GM23248 (cell line): ENCODE measurements at regions not wholly inside any gene's neighbourhood (a gene's known extent, or its start where the extent isn't known, plus 50 kb on each side); places are given as distances from the start of the nearest gene placed in this dataset.

Experiments used
- DNase-seq: peaks from one replicate; pipeline ENCODE4 v3.0.0-alpha.2; 2015
- H2AFZ ChIP-seq: fragments of 200-600 bp; sonication (generic); 2 replicates; pipeline ENCODE4 v1.6.1; 2016; ENCODE audit warnings: antibody characterized with exemption
- H3F3A ChIP-seq: fragments of 200-600 bp; sonication (generic); 2 replicates; pipeline ENCODE4 v1.6.1; 2016; ENCODE audit warnings: mild to moderate bottlenecking, antibody characterized with exemption, mixed run types; ENCODE audit not compliant: insufficient read depth
- H3K27ac ChIP-seq: fragments of 200-600 bp; sonication (generic); 2 replicates; pipeline ENCODE4 v1.5.1; 2016; ENCODE audit warnings: mild to moderate bottlenecking
- H3K27me3 ChIP-seq: fragments of 200-600 bp; sonication (generic); replicated peaks from 2 replicates; pipeline ENCODE4 v1.6.1; 2016; ENCODE audit warnings: mild to moderate bottlenecking; ENCODE audit not compliant: insufficient read depth
- H3K36me3 ChIP-seq: fragments of 200-600 bp; sonication (generic); 2 replicates; pipeline ENCODE4 v1.6.1; 2016; ENCODE audit warnings: low read depth, mild to moderate bottlenecking
- H3K4me1 ChIP-seq: fragments of 200-600 bp; sonication (generic); 2 replicates; pipeline ENCODE4 v1.6.1; 2016; ENCODE audit warnings: mild to moderate bottlenecking; ENCODE audit not compliant: insufficient read depth
- H3K4me2 ChIP-seq: fragments of 200-600 bp; sonication (generic); one replicate; pipeline ENCODE4 v1.6.1; 2016; ENCODE audit warnings: mild to moderate bottlenecking; ENCODE audit not compliant: unreplicated experiment
- H3K4me3 ChIP-seq: fragments of 200-600 bp; sonication (generic); 2 replicates; pipeline ENCODE4 v1.5.1; 2016; ENCODE audit warnings: mild to moderate bottlenecking
- H3K79me2 ChIP-seq: fragments of 200-600 bp; sonication (generic); 2 replicates; pipeline ENCODE4 v1.6.1; 2016; ENCODE audit warnings: mild to moderate bottlenecking; ENCODE audit not compliant: insufficient read depth
- H3K9ac ChIP-seq: fragments of 200-600 bp; sonication (generic); 2 replicates; pipeline ENCODE4 v1.6.1; 2016; ENCODE audit warnings: mild to moderate bottlenecking
- H3K9me2 ChIP-seq: fragments of 200-600 bp; sonication (generic); 2 replicates; pipeline ENCODE4 v1.6.1; 2016; ENCODE audit warnings: mixed run types, mild to moderate bottlenecking, moderate library complexity; ENCODE audit not compliant: insufficient read depth
- H3K9me3 ChIP-seq: fragments of 200-600 bp; sonication (generic); one replicate; pipeline ENCODE4 v1.6.1; 2017; ENCODE audit warnings: low read depth
- H4K20me1 ChIP-seq: fragments of 200-600 bp; sonication (generic); 2 replicates; pipeline ENCODE4 v1.6.0; 2016; ENCODE audit not compliant: insufficient read depth
- EZH2 ChIP-seq: fragments of 200-600 bp; sonication (generic); IDR thresholded peaks from 2 replicates; pipeline ENCODE4 v1.6.1; 2018; ENCODE audit warnings: antibody characterized with exemption, mild to moderate bottlenecking; ENCODE audit not compliant: insufficient read depth, poor library complexity, severe bottlenecking
- EZH2phosphoT487 ChIP-seq: fragments of 200-600 bp; sonication (generic); IDR thresholded peaks from 2 replicates; pipeline ENCODE4 v1.6.1; 2018; ENCODE audit warnings: antibody characterized with exemption, moderate library complexity, mild to moderate bottlenecking, low read depth; ENCODE audit not compliant: insufficient read depth
- WGBS, 2 experiments: methylation state at CpG; one replicate each; pipeline ENCODE4 v1.1.6; 2015 to 2017; ENCODE audit warnings: low lambda C conversion rate in 2 of 2, low coverage in 1 of 2; ENCODE audit errors: missing lambda C conversion rate in 2 of 2; 5-methylcytosine and 5-hydroxymethylcytosine counted together
- in situ Hi-C: fragments of 300-500 bp; cut with MboI; formaldehyde crosslinking; loops from 2 replicates; pipeline ENCODE4 v1.15.0; 2020

DNA sequence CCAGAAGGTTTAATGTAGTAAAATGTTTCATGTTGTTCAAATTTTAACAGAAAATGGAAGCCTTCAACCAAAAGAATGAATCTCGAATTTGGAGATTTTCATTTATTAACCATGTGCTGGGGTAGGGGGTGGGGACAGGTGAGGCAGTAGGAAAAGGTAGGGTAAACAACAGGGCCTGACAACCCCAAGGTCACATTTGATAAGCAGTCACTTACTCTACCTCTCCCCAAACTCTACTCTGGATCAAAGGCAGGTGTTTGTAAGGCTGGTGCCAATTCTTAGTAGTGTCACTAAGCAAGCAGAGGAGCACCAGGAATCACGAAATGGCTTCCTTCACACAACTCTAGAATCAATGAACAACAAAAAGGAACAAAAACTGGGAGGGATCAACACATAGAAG is 138.0 kb downstream of the ZFAND4 start:
- Histone ChIP-seq H4K20me1 (no peaks in the 10 kb centered on the region), H3K27ac (no peak overlapping the region), H2AFZ (no peak overlapping the region), H3K4me1 (no peaks in the 10 kb centered on the region), H3K9me3 (no peaks in the 10 kb centered on the region), H3F3A (no peaks in the 10 kb centered on the region), H3K27me3 (no peaks in the 10 kb centered on the region), H3K4me2 (no peak overlapping the region), H3K9me2 (no peaks in the 10 kb centered on the region), H3K9ac (no peak overlapping the region), H3K36me3 (no peaks in the 10 kb centered on the region), H3K4me3 (no peak overlapping the region), H3K79me2 (no peaks in the 10 kb centered on the region)
- in situ Hi-C loops = no loop called here
- no peak for TF ChIP-seq EZH2phosphoT487
- TF ChIP-seq EZH2 = no peak
- 90 to 92% methylated on average over 2 of the region's 2 CpGs for WGBS, 2 experiments
- no peak for DNase-seq

DNA sequence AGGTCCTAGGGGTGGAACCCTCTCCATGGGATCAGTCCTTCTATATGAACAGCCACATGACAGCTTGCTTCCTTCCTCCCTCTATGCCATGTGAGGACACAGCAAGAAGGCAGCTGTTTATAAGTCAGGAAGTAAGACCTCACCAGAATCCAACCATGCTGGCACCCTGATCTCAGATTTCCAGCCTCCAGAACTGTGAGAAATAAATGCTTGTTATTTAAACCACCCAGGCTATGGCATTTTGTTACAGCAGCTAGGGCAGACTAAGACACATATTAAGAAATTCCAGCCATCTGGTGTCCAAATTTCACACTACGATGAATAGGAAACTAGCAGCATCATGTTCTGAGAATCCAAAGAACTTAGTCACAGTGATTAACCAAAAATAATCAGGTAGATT is 140.1 kb downstream of the ZFAND4 start:
- no peak overlapping the region for H3K9ac ChIP-seq
- H3K79me2 ChIP-seq = no peaks in the 10 kb centered on the region; the same call in 1 of the 2 replicates
- H3K27ac ChIP-seq = no peak overlapping the region
- H3K27me3 ChIP-seq = no peaks in the 10 kb centered on the region
- 90 to 96% methylated on average over 1 of the region's 1 CpG for WGBS, 2 experiments
- no peaks in the 10 kb centered on the region for H3K4me1 ChIP-seq
- no peaks in the 10 kb centered on the region for H3K36me3 ChIP-seq
- in situ Hi-C loops = no loop called here
- DNase-seq = no peak
- no peaks in the 10 kb centered on the region for H3F3A ChIP-seq
- no peak overlapping the region for H3K4me3 ChIP-seq
- H4K20me1 ChIP-seq = no peaks in the 10 kb centered on the region
- no peak overlapping the region for H3K4me2 ChIP-seq
- no peak overlapping the region for H2AFZ ChIP-seq
- no peaks in the 10 kb centered on the region for H3K9me3 ChIP-seq
- TF ChIP-seq EZH2phosphoT487 = no peak
- TF ChIP-seq EZH2 = no peak
- no peaks in the 10 kb centered on the region for H3K9me2 ChIP-seq

DNA sequence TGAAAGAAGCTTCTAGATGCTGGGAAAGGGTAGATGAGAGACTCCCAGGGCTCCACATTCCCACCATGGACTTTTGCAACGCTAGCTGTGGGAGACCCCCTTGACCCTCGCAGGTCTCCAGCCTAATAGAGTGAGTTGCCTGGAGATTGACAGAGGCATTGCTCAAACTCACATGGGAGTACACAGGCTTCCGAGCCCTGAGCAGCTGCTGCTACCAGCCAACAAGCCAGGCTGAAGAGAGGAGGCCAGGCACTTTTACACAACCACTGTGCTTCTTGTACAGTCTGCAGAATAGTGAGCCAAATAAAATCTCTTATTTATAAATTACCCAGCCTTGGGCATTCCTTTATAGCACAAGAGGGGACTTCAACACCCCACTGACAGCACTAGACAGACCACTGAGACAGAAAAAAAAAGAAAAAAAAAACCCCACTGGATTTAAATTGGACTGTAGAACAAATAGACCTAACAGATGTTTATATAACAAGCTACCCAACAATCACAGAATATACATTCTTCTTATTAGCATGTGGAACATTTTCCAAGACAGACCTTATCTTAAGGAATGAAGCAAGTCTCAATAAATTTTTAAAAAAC is 146.2 kb downstream of the ZFAND4 start:
- Histone ChIP-seq H3K27me3 (no peaks in the 10 kb centered on the region), H2AFZ (no peak overlapping the region), H3K4me1 (no peaks in the 10 kb centered on the region), H3K36me3 (no peaks in the 10 kb centered on the region), H3K9me2 (no peaks in the 10 kb centered on the region), H3K27ac (no peak overlapping the region), H3K9me3 (no peaks in the 10 kb centered on the region), H3K79me2 (no peaks in the 10 kb centered on the region; the same call in 1 of the 2 replicates), H3F3A (no peaks in the 10 kb centered on the region), H3K4me2 (no peak overlapping the region), H3K9ac (no peak overlapping the region), H4K20me1 (no peaks in the 10 kb centered on the region; the same call in 1 of the 2 replicates), H3K4me3 (no peak overlapping the region)
- in situ Hi-C loops = no loop called here
- WGBS, 2 experiments = 81 to 87% methylated on average over 3 of the region's 3 CpGs
- TF ChIP-seq EZH2 = no peak
- no peak for TF ChIP-seq EZH2phosphoT487
- no peak for DNase-seq

DNA sequence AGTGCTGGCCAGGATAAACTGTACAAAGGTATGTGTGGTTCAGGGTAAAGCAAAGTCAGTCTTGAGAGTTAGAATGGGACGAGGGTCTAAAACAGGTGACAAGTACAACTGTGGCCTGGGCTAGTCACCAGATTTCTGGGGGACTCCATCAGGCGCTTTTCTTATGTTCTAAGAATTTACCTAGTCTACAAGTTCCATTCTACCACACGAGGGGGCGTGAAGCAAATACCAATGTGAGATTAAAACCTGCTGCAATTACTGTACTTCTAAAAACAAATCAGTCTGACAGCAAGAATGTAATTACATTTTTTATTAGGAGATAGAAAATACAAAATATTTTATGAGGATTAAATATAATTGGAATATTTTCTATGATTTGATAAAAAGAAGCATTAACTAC is 146.5 kb downstream of the ALOX5 start:
- in situ Hi-C loops = no loop called here
- no peaks in the 10 kb centered on the region for H3F3A ChIP-seq
- no peak overlapping the region for H2AFZ ChIP-seq
- no peaks in the 10 kb centered on the region for H3K9me3 ChIP-seq
- H3K27ac ChIP-seq = no peak overlapping the region
- no peaks in the 10 kb centered on the region for H3K9me2 ChIP-seq
- no peaks in the 10 kb centered on the region for H3K79me2 ChIP-seq
- TF ChIP-seq EZH2 = no peak
- no peak for TF ChIP-seq EZH2phosphoT487
- WGBS, 2 experiments = 78 to 90% methylated on average over 4 of the region's 4 CpGs
- no peaks in the 10 kb centered on the region for H3K27me3 ChIP-seq
- H3K4me1 ChIP-seq = no peaks in the 10 kb centered on the region
- H3K4me2 ChIP-seq = no peak overlapping the region
- no peaks in the 10 kb centered on the region for H3K36me3 ChIP-seq
- DNase-seq = no peak
- no peak overlapping the region for H3K9ac ChIP-seq
- no peaks in the 10 kb centered on the region; the same call in 1 of the 2 replicates for H4K20me1 ChIP-seq
- H3K4me3 ChIP-seq = no peak overlapping the region

DNA sequence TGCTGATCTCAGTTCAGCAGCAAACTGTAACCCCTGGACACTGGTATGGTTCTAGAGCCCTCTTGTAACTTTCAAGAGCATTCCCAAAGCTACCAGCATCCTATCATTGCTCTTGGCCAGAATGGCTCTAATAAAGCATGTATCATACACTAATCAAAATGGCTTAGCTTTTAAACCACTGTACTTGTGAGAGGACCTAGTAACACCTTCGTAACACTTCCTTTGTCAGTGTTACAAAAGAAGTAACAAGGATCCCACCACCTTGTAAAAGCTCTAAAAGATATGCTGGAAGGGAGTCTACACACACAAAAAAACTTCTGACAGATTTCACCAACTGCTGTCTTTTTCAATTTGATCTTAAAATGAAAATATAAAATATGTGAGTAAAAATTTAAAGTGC is 144.7 kb downstream of the ALOX5 start:
- TF ChIP-seq EZH2 (no peak), EZH2phosphoT487 (no peak)
- in situ Hi-C loops = no loop called here
- H3K79me2 ChIP-seq = no peaks in the 10 kb centered on the region
- H3K9me3 ChIP-seq = no peaks in the 10 kb centered on the region
- no peak overlapping the region for H3K9ac ChIP-seq
- no peaks in the 10 kb centered on the region for H3F3A ChIP-seq
- no peaks in the 10 kb centered on the region for H3K27me3 ChIP-seq
- no peaks in the 10 kb centered on the region for H3K9me2 ChIP-seq
- no peak overlapping the region for H2AFZ ChIP-seq
- no peak overlapping the region for H3K4me2 ChIP-seq
- H3K4me3 ChIP-seq = no peak overlapping the region
- 86 to 97% methylated on average over 1 of the region's 1 CpG for WGBS, 2 experiments
- H3K36me3 ChIP-seq = no peaks in the 10 kb centered on the region
- H4K20me1 ChIP-seq = no peaks in the 10 kb centered on the region; the same call in 1 of the 2 replicates
- H3K4me1 ChIP-seq = peaks cover 12% of the 10 kb centered on the region
- no peak for DNase-seq
- H3K27ac ChIP-seq = no peak overlapping the region
